ENCODE measurements at regions not wholly inside any gene's neighbourhood (a gene's known extent, or its start where the extent isn't known, plus 50 kb on each side); places are given as distances from the start of the nearest gene placed in this dataset.
"Not testable (repeated sequence)": the region's sequence is repeated elsewhere in the genome, so short reads cannot be mapped to it uniquely, and the experiment has no call there.

- DNase-seq (ENCODE audit: low spot score): peak; percentile 84
Measured at GRCh38 chr21:33121715-33122475, 52.0 kb downstream of the OLIG1 start.

GRCh38 chr21:33122507-33122906 lies 52.6 kb downstream of the OLIG1 start:
- no peak for DNase-seq (ENCODE audit: low spot score)

- no peak for DNase-seq (ENCODE audit: low spot score)
Measured at GRCh38 chr21:33123374-33124123, 53.6 kb downstream of the OLIG1 start.

GRCh38 chr21:33124889-33125288 lies 54.9 kb downstream of the OLIG1 start:
- no peak for DNase-seq (ENCODE audit: low spot score)

- DNase-seq (ENCODE audit: low spot score): no peak
Measured at GRCh38 chr21:33125680-33126375, 55.9 kb downstream of the OLIG1 start.

- no peak for DNase-seq (ENCODE audit: low spot score)
Measured at GRCh38 chr21:33126569-33126968, 56.6 kb downstream of the OLIG1 start.

GRCh38 chr21:33127154-33127867 lies 57.4 kb downstream of the OLIG1 start:
- DNase-seq (ENCODE audit: low spot score): peak; percentile 68

- no peak for DNase-seq (ENCODE audit: low spot score)
Measured at GRCh38 chr21:33127868-33128242, 57.9 kb downstream of the OLIG1 start.

- DNase-seq (ENCODE audit: low spot score): no peak
Measured at GRCh38 chr21:33128538-33128937, 58.6 kb downstream of the OLIG1 start.

GRCh38 chr21:33132054-33132453 lies 62.1 kb downstream of the OLIG1 start:
- no peak for DNase-seq (ENCODE audit: low spot score)

GRCh38 chr21:33133892-33134291 lies 64.0 kb downstream of the OLIG1 start:
- DNase-seq (ENCODE audit: low spot score): no peak

GRCh38 chr21:33135925-33136324 lies 66.0 kb downstream of the OLIG1 start:
- DNase-seq (ENCODE audit: low spot score): no peak

GRCh38 chr21:33136847-33137502 lies 67.0 kb downstream of the OLIG1 start:
- DNase-seq (ENCODE audit: low spot score): no peak

- no peak for DNase-seq (ENCODE audit: low spot score)
Measured at GRCh38 chr21:33139084-33139483, 69.1 kb downstream of the OLIG1 start.

- no peak for DNase-seq (ENCODE audit: low spot score)
Measured at GRCh38 chr21:33140288-33140687, 70.3 kb downstream of the OLIG1 start.

GRCh38 chr21:33146467-33146866 lies 76.5 kb downstream of the OLIG1 start:
- no peak for DNase-seq (ENCODE audit: low spot score)

- no peak for DNase-seq (ENCODE audit: low spot score)
Measured at GRCh38 chr21:33149181-33149580, 79.2 kb downstream of the OLIG1 start.

- DNase-seq (ENCODE audit: low spot score): not testable (repeated sequence)
Measured at GRCh38 chr21:33150968-33151367, 78.8 kb upstream of the IFNAR2 start.

- DNase-seq (ENCODE audit: low spot score): no peak
Measured at GRCh38 chr21:33151941-33152731, 77.6 kb upstream of the IFNAR2 start.

- DNase-seq (ENCODE audit: low spot score): no peak
Measured at GRCh38 chr21:33152732-33153130, 77.0 kb upstream of the IFNAR2 start.

- DNase-seq (ENCODE audit: low spot score): no peak
Measured at GRCh38 chr21:33155005-33155404, 74.7 kb upstream of the IFNAR2 start.

All from iPS-NIHi11 (cell line).